ENCODE measurements at regions not wholly inside any gene's neighbourhood (a gene's known extent, or its start where the extent isn't known, plus 50 kb on each side); places are given as distances from the start of the nearest gene placed in this dataset.
"Not testable (repeated sequence)": the region's sequence is repeated elsewhere in the genome, so short reads cannot be mapped to it uniquely, and the experiment has no call there.

DNA sequence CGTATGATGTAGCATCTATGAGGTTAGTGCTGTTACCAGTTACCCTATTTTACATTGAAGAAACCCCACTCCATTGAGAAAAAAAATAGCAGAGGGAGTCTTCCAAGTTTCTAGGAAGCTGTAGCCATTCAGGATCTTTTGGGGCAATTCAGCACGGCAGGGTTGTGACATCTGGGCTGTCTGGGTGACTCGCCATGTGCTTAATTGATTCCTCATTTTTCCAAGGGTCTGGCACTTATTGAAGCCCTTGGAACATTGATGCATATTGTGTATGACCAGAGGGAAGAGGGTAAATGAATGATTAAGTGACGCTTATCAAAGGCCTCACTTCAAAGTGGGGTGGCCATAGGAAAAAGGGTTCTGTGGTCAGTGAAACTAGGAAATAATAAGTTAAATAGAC, 248.7 kb downstream of the ARHGAP12 start:
- no peak for DNase-seq

DNA sequence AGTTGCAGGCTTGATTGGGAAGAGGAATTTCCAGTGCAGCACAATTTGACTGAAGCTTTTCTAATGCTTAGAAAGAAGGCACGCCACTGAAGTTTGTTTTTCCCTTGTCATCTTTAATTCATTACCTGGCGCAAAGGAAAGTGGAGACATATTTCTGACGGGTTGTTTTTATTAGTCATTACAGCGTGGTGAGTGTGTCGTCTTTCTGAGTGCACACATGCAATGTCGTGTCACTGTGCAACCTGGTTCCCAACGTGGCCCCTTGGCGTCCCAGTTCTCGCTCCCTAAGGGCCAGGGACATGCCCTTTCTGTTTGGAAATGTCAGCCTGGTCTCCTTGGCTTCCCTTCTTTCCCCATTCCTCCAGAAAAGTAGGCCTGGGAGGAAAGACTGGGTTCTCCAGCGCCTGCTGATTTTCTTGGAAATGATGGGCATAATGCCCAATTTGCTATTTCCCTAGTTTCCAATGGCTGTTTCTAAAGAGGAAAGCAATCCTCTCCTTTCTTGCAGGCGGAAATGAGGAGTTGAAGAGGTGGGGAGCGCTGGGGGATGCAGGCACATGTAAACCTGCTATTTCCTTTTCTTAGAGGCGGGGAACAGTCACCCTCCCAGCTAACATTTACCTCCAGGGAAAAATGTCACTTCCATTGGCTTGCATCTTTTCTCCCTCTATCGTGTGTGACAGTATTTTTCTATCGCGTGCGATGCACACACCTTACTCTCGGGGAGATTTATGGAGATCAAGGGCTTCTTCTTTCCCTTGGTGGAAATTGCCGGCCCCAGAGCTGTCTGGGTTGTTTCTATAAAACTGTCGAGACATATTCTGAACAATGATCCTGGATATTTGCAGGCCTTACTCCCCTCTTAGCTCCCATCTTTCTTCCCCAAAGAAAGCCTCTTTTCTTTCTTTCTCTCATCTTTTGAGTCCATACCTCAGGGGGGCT, 249.8 kb downstream of the ARHGAP12 start:
- DNase-seq = no peak

GRCh38 chr10:31678139-31678536, 250.5 kb downstream of the ARHGAP12 start:
- no peak for DNase-seq

GRCh38 chr10:31677195-31678138, 251.2 kb downstream of the ARHGAP12 start:
- no peak for DNase-seq

DNA sequence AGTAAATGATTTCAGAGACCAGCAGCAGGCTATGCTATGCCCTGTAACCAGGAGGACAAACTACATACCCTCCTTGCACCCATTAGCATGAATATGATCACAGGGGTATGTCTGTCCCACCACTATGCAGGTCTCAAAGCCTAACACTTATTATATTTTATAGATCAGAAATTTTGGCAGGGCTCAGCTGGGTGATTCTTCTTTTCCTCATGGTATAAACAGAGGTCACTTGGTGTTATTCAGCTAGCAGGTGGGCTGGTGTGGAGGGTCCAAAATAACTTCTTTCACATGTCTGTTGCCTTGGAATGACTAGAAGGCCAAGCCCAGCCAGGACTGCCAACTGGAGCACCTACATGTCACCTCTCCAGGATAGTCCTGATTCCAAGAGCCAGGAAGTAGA, 252.9 kb downstream of the ARHGAP12 start:
- DNase-seq = no peak

DNA sequence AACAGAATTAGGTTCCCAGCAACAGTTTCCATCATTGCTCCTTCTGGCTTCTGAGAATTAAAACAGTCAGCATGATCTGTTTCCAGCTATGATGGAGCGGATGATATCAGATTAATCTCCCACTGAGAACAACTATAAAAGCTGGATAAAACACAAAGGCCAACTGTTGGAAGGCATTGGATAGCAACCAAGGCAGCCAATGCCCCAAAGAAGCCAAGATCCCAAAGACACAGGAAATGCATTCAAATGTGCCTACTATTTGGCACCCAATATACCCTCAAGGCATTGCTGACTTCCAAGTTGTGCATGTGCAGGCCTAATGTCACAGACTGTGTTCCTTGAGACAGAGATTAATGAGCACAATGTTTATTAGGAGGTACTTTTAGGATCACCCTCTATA, 259.3 kb downstream of the ARHGAP12 start:
- DNase-seq = no peak

DNA sequence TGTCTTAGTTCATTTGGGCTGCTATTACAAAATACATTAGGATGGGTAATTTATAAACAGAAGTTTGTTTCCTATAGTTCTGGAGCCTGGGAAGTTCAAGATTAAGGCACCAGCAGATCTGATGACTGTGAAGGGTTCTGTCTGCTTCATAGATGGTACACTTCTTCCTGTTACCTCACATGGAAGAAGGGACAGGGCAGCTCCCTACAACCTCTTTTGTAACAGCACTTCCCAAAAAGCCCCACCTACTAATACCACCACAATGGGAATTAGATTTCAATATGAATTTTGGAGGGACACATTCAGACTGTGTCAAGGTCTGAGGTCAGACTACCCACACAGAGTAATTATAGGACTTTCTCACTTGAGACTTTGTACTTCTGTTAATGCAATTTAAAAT, 260.3 kb downstream of the ARHGAP12 start:
- no peak for DNase-seq

GRCh38 chr10:31665764-31666279, 262.8 kb downstream of the ARHGAP12 start:
- not testable (repeated sequence) for DNase-seq

GRCh38 chr10:31664803-31665202, 263.8 kb downstream of the ARHGAP12 start:
- no peak for DNase-seq

DNA sequence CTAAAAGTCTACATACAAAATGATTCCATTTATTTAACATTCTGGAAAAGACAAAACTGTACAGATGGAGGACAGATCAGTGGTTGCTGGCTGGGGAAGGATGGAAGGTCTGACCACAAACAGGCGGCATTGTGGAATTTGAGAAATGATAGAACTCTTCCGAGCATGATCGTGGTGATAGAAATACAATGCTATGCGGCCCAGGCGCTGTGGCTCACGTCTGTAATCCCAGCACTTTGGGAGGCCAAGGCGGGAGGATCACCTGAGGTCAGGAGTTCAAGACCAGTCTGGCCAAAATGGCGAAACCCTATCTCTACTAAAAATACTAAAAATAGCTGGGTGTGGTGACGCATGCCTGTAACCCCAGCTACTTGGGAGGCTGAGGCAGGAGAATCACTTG, 264.6 kb downstream of the ARHGAP12 start:
- not testable (repeated sequence) for DNase-seq

DNA sequence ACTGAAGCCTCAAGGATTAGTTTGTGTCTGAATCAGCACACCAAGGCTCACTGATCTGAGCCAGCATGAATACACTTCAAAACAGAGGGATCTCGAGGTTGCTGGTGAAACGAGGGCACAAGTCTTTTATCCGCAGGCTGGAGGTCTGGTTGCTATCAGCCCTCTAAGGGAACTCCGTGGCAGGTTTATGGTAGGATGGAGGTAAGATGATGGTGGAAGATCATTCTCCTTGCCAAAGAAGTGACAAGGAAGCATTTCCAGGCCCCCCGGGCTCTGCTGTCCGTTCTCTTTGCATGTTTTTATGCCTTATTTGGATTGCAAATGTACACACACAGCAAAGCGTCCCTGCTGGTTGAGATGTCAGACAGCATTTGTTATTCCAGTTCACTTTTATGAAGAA, 268.3 kb downstream of the ARHGAP12 start:
- no peak for DNase-seq

GRCh38 chr10:31659665-31660064, 269.0 kb downstream of the ARHGAP12 start:
- DNase-seq = no peak

- DNase-seq = no peak
Measured at GRCh38 chr10:31657434-31657872, 271.2 kb downstream of the ARHGAP12 start.

- no peak for DNase-seq
Measured at GRCh38 chr10:31656851-31657433, 271.7 kb downstream of the ARHGAP12 start.

- DNase-seq = no peak
Measured at GRCh38 chr10:31652038-31652437, 276.6 kb downstream of the ARHGAP12 start.

DNA sequence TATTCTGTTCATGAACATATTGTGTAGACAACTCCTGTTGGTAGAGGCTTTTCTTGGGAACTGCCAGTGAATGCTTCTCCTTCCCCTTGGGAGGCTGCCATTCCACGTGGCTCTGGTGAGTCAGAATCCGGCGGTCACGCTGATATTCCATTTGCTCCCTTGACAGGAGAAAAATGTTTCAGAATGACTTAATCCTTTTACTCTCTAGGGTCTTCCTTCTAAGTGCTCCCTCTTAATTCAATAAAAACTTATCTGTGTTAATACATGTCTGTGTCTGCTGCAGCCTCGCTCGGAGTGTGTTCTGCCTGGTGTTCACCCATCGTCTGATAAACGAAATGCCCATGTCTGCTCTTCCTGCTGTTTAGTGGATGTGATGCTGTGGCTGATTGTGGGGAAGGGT, 278.6 kb downstream of the ARHGAP12 start:
- no peak for DNase-seq

- DNase-seq = no peak
Measured at GRCh38 chr10:31648966-31649365, 279.7 kb downstream of the ARHGAP12 start.

DNA sequence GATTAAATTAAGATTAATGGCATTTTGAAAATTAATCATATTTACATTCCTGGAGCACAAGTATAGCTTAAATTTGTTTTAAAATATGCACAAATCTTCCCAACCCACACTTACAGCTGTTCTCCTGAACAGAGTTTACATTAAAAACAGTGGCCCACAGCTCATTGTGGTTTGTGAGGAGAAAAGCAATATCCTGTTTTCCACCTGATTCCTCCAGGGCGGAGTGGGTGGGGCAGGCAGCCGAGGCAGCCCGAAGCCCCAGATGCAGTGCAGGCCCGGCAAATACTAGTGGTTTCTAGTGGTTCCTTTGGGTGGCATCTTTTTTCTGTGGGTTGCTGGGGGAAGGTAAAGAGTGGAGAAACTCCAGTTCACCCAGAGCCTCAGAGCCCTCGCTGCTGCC, 280.8 kb downstream of the ARHGAP12 start:
- no peak for DNase-seq

- DNase-seq = no peak
Measured at GRCh38 chr10:31646519-31646918, 282.1 kb downstream of the ARHGAP12 start.

- DNase-seq = no peak
Measured at GRCh38 chr10:31645786-31646185, 282.8 kb downstream of the ARHGAP12 start.

GRCh38 chr10:31644931-31645633, 283.5 kb downstream of the ARHGAP12 start:
- DNase-seq = no peak

GRCh38 chr10:31642281-31642680, 286.4 kb downstream of the ARHGAP12 start:
- DNase-seq = no peak

Data from activated effector memory CD4-positive, alpha-beta T cell treated with Interleukin-2 at 50 U/mL for 16 hours (primary cell).